Osteoblast (primary cell): ENCODE measurements at regions not wholly inside any gene's neighbourhood (a gene's known extent, or its start where the extent isn't known, plus 50 kb on each side); places are given as distances from the start of the nearest gene placed in this dataset.

ENCODE experiments used
- DNase-seq: peaks from one replicate; pipeline ENCODE4 v3.0.0; 2011; ENCODE audit warnings: low spot score, mixed read lengths; ENCODE audit not compliant: insufficient read length; ENCODE audit errors: missing footprints
- H2AFZ ChIP-seq: 2 replicates; pipeline ENCODE4 v1.6.0; 2011; ENCODE audit warnings: mild to moderate bottlenecking, low read length
- H3K27ac ChIP-seq: 2 replicates; pipeline ENCODE4 v1.5.1; 2011; ENCODE audit warnings: mild to moderate bottlenecking, low read depth, low read length, moderate library complexity
- H3K27me3 ChIP-seq: 2 replicates; pipeline ENCODE4 v1.6.0; 2012; ENCODE audit warnings: mild to moderate bottlenecking, control low read depth, inconsistent platforms, low read length, moderate library complexity; ENCODE audit not compliant: insufficient read depth
- H3K36me3 ChIP-seq: 2 replicates; pipeline ENCODE4 v1.5.1; 2011; ENCODE audit warnings: mild to moderate bottlenecking, low read length, control low read depth, moderate library complexity; ENCODE audit not compliant: insufficient read depth
- H3K4me1 ChIP-seq: 2 replicates; pipeline ENCODE4 v1.5.1; 2011; ENCODE audit warnings: mild to moderate bottlenecking, low read length, control low read depth, moderate library complexity; ENCODE audit not compliant: insufficient read depth
- H3K4me2 ChIP-seq: 2 replicates; pipeline ENCODE4 v1.6.0; 2011; ENCODE audit warnings: mild to moderate bottlenecking, low read length; ENCODE audit not compliant: insufficient read depth
- H3K4me3 ChIP-seq: fragments of 200-600 bp; sonication (generic); 3 replicates; pipeline ENCODE4 v1.5.1; 2012; ENCODE audit warnings: mild to moderate bottlenecking, low read length, inconsistent platforms; ENCODE audit not compliant: insufficient read depth
- H3K79me2 ChIP-seq: 2 replicates; pipeline ENCODE4 v1.6.0; 2012; ENCODE audit warnings: mild to moderate bottlenecking, low read length, control low read depth, inconsistent platforms; ENCODE audit not compliant: insufficient read depth
- H3K9me3 ChIP-seq: 2 replicates; pipeline ENCODE4 v1.5.1; 2011; ENCODE audit warnings: low read depth, low read length, control low read depth
- H4K20me1 ChIP-seq: 2 replicates; pipeline ENCODE4 v1.6.0; 2012; ENCODE audit warnings: mild to moderate bottlenecking, low read length, control low read depth; ENCODE audit not compliant: insufficient read depth
- TF ChIP-seq, protein P1 (sequence below): IDR thresholded peaks from 2 replicates; pipeline ENCODE4 v1.5.1; 2011; ENCODE audit warnings: mild to moderate bottlenecking, low read depth, low read length, moderate library complexity; ENCODE audit errors: extremely low read depth

DNA sequence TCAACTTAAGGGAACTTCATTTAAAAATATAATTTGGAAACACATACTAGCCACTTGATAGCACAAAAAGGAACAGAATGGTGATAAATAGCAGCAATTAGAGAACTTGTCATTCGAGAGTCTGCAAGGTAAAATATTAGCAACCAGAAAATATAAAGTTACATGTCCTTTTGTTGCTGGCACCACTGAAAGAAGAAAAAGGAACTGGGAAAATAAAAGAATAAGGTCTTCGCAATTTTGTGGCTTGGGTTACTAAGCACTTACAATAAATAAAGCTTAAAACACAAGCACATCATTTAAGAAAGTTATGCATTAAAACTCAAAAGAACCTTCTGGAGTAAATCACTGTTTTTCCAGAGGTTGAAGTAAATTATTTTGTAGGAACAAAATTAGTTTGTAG lies 149.9 kb upstream of the FBN2 start:
- Histone ChIP-seq H3K4me3 (no peak overlapping the region), H3K9me3 (no peaks in the 10 kb centered on the region), H3K36me3 (no peaks in the 10 kb centered on the region), H2AFZ (no peak overlapping the region), H3K27ac (no peak overlapping the region), H3K27me3 (no peaks in the 10 kb centered on the region), H3K79me2 (no peaks in the 10 kb centered on the region), H4K20me1 (no peaks in the 10 kb centered on the region), H3K4me2 (no peak overlapping the region), H3K4me1 (no peaks in the 10 kb centered on the region)
- DNase-seq, result no peak
- TF ChIP-seq, protein P1, sequence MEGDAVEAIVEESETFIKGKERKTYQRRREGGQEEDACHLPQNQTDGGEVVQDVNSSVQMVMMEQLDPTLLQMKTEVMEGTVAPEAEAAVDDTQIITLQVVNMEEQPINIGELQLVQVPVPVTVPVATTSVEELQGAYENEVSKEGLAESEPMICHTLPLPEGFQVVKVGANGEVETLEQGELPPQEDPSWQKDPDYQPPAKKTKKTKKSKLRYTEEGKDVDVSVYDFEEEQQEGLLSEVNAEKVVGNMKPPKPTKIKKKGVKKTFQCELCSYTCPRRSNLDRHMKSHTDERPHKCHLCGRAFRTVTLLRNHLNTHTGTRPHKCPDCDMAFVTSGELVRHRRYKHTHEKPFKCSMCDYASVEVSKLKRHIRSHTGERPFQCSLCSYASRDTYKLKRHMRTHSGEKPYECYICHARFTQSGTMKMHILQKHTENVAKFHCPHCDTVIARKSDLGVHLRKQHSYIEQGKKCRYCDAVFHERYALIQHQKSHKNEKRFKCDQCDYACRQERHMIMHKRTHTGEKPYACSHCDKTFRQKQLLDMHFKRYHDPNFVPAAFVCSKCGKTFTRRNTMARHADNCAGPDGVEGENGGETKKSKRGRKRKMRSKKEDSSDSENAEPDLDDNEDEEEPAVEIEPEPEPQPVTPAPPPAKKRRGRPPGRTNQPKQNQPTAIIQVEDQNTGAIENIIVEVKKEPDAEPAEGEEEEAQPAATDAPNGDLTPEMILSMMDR, result no peak

DNA sequence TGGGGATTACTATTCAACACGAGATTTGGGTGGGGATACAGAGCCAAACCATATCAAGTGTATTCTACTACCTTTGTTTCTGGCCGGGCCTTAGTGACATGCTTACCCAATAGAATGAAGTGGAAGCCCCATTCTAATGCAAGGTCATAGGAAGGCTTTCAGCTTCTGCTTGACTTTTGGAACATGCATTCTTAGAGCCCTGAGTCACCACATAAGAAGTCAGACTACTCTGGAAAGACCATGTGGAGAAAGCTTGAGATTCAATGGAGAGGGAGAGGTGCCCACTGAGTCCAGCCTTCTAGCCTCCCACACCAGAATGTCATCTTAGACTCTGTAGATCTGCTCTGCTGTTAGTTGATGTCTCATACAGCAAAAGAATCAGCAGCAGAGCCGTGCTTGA lies 155.7 kb upstream of the FBN2 start:
- Histone ChIP-seq H4K20me1 (no peaks in the 10 kb centered on the region), H3K4me1 (no peaks in the 10 kb centered on the region), H3K27me3 (no peaks in the 10 kb centered on the region), H3K79me2 (no peaks in the 10 kb centered on the region), H3K4me2 (no peak overlapping the region), H3K4me3 (no peak overlapping the region), H3K27ac (no peak overlapping the region), H3K36me3 (no peaks in the 10 kb centered on the region), H3K9me3 (no peaks in the 10 kb centered on the region), H2AFZ (no peak overlapping the region)
- no peak for DNase-seq
- TF ChIP-seq, protein P1, result no peak

DNA sequence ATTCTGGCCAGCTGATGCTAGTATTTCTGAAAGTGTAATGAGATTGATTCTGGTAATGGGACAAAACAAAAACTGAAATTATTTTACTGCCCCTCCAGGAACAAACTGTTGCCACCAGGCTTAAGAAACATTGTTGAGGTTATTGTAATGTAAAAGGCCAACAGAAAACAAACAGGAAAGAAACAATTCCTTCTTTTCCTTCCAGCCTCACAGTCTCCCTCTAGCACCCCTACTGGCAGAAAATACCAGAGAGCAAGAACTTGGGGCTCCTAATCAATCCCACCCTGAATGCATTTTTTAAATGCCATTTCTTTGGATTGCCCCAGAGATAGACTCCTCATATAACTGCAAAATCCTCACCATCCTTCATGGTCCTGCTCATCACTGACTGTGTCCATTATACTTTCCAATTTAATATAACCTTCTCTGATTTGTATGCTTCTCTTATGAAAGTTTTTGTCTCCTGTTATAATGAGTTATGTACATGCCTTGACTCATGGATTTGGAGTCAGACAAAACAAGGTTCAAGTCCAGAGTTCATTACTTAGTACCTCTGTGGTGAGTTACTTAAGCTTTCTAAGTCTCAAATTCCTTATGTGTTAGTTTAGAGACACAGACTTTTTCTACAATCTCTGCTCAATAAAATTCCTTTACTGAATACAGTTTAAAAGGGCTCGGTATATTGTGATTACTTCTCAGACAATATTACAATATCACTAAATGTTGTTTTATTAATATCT lies 157.9 kb upstream of the FBN2 start:
- H3K4me2 ChIP-seq, result no peak overlapping the region
- no peaks in the 10 kb centered on the region for H3K79me2 ChIP-seq
- TF ChIP-seq, protein P1, result peak; percentile 38
- no peak for DNase-seq
- H4K20me1 ChIP-seq, result no peaks in the 10 kb centered on the region
- H3K4me1 ChIP-seq, result no peaks in the 10 kb centered on the region
- no peak overlapping the region for H2AFZ ChIP-seq
- H3K36me3 ChIP-seq, result no peaks in the 10 kb centered on the region
- no peaks in the 10 kb centered on the region for H3K27me3 ChIP-seq
- H3K4me3 ChIP-seq, result no peak overlapping the region
- H3K9me3 ChIP-seq, result no peaks in the 10 kb centered on the region
- no peak overlapping the region for H3K27ac ChIP-seq

DNA sequence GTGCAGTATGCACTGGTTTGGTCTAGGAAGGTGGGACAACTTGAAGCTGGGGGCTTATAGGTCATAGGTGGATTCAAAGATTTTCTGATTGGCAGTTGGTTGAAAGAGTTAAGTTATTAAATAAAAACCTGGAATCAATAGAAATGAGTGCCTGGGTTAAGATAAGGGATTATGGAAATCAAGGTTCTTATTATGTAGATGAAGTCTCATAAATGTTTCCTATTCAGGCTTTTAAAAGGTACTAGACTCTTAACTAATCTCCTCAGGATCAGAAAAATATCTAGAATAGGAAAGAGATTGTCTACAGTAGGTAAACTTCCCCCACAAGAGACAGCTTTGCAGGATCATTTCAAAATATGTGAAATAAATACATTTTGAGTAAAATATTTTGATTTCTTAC lies 163.3 kb upstream of the FBN2 start:
- H3K79me2 ChIP-seq, result no peaks in the 10 kb centered on the region
- H3K4me3 ChIP-seq, result no peak overlapping the region
- H3K4me2 ChIP-seq, result no peak overlapping the region
- H3K27me3 ChIP-seq, result no peaks in the 10 kb centered on the region
- H2AFZ ChIP-seq, result no peak overlapping the region
- TF ChIP-seq, protein P1, result no peak
- no peak for DNase-seq
- H3K4me1 ChIP-seq, result no peaks in the 10 kb centered on the region
- no peaks in the 10 kb centered on the region for H4K20me1 ChIP-seq
- no peak overlapping the region for H3K27ac ChIP-seq
- no peaks in the 10 kb centered on the region for H3K9me3 ChIP-seq
- H3K36me3 ChIP-seq, result no peaks in the 10 kb centered on the region
